ENCODE measurements at regions not wholly inside any gene's neighbourhood (a gene's known extent, or its start where the extent isn't known, plus 50 kb on each side); places are given as distances from the start of the nearest gene placed in this dataset.
"Not testable (repeated sequence)": the region's sequence is repeated elsewhere in the genome, so short reads cannot be mapped to it uniquely, and the experiment has no call there.

DNA sequence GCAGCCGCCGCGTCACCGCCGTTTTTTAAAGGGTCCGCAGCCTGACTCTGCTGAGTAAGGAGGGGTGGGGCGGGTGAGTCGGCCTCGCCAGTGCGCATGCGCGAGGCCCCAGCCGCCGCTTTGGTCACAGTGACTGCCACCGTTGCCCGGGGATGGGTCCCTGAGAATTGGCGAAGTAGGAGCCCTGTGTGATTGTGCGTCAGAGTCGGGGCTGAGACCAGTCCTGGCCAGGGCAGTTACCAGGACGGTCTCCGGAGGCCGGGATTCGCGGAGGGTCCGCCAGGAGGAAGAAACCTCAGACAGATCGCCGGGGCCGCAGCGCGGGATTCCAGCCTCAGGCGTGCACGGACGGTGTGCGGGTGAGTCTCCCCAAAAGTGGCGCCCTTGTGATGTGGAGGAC is 1386.9 kb upstream of the PCDH10 start:
- not testable (repeated sequence) for DNase-seq (ENCODE audit: low read depth)

DNA sequence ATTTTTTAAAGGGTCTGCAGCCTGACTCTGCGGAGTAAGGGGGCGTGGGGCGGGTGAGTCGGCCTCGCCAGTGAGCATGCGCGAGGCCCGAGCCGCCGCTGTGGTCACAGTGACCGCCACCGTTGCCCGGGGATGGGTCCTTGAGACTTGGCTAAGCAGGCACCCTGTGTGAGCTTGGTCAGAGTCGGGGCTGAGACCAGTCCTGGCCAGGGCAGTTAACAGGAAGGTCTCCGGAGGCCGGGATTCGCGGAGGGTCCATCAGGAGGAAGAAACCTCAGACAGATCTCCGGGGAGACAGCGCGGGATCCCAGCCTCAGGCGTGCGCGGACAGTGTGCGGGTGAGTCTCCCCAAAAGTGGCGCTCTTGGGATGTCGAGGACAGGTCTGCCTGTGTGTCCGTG is 1384.4 kb upstream of the PCDH10 start:
- no peak for DNase-seq (ENCODE audit: low read depth)

DNA sequence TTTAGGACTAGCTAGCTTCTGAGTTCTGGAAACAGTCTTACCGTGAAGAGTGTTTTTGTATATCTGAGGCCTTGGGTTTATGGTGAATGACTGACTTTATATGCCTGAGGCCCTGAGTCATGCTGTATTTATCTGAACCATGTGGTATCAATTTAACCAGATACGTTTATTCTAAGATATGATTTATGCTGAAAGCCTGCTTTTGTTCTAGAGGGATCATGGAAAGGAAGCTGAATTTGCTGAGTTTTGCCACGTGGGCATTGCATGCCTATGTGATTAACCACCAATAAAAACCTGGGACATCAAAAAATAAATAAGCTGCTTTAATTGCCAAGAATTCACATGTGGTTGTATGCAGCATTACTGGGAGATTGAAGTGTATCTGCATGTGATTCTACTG is 1374.7 kb upstream of the PCDH10 start:
- not testable (repeated sequence) for DNase-seq (ENCODE audit: low read depth)

- DNase-seq (ENCODE audit: low read depth): not testable (repeated sequence)
Observed at GRCh38 chr4:131810565-131810964, 1338.5 kb upstream of the PCDH10 start.

Measured in activated T-helper 1 cell treated with Interleukin-2 at 50 U/mL for 16 hours (primary cell).